RPMI7951 (cell line): ENCODE measurements at regions not wholly inside any gene's neighbourhood (a gene's known extent, or its start where the extent isn't known, plus 50 kb on each side); places are given as distances from the start of the nearest gene placed in this dataset.
A peak's percentile ranks its signal among the peaks of the same experiment; 100 is the strongest.

Experiments
- DNase-seq: peaks from one replicate; pipeline ENCODE4 v3.0.0-alpha.2; 2012; ENCODE audit warnings: low read depth

DNA sequence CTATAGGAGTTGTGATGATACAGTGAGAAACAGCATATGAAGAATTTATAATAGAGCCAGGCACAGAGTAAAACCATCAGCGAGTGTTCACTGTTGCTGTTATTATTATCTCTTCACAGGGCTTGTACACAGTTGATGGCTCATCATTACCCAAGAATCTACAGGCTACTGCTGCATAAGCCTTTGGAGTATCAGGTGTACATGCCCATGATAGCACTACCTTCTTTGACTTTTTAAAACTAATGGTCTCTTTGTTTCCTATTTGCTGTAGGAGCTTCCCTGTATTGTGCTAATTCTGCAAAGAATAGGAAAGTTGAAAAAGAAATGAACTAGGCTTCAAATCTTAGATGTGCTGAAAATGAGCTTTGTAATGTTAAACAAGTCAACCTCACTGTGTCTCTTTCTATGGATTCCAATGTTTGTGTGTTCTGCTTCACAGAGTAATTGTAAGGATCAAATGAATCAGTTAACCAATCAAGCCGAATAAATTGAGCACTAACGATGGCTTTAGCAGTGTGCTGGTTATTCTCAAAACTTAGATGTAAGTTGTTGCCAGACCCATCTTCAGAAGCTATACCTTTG, 138.8 kb downstream of the TUSC7 start:
- DNase-seq = no peak

DNA sequence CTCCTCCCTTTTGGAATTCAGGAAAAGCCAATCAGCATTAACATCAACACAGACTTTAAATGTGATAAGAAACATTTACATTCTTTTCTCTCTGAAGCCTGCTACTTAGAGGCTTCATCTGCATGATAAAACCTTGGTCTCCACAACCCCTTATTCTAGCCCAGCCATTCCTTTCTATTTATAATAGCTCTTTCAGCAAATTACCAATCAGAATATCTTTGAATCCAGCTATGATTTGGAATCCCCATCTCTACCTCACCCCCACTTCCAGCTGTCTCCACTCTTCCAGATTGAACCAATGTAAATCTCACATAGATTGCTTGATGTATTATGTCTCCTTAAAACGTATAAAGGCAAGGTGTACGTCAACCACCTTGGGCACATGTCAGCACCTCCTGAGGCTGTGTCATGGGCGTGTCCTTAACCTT, 139.7 kb downstream of the TUSC7 start:
- no peak for DNase-seq

DNA sequence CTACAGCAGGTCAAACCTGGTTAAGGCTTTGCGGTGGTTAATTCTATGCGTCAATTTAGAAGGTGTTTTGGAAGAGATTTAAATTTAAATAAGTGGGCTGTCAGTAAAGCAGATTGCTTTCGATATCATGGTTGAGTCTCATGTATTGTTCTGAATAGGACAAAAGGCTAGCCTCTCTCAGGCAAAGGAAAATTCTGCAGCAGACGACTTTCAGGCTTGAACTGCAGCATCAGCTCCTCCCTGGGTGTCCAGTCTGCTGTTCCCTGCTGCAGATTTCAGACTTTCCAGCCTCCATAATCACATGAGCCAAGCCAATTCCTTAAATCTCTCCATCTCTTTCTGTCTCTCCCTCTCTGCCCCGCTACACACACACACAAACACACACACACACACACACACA, 143.2 kb downstream of the TUSC7 start:
- no peak for DNase-seq

DNA sequence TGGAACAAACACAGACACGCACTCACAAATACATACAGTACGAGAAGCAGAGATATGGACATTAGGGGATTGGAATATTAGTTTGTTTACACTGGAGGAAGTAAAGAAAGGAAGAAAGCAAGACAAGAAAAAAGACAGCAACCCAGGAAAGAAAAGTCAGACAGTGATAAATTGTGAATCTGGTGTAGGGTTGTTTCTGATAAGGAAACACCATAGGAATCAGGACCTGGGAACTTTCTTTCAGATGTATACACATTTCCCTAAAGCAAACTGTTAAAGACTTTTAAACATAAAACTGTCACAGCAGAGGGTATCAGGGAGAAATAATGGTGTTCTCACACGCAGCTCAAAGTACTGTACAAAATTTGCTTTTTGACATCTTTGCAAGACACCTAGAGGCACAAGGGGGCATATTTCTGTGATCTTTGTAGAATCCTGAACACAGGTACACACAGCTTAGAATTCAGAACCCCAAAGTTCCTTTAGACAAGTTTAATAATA, 153.7 kb downstream of the TUSC7 start:
- DNase-seq = no peak

DNA sequence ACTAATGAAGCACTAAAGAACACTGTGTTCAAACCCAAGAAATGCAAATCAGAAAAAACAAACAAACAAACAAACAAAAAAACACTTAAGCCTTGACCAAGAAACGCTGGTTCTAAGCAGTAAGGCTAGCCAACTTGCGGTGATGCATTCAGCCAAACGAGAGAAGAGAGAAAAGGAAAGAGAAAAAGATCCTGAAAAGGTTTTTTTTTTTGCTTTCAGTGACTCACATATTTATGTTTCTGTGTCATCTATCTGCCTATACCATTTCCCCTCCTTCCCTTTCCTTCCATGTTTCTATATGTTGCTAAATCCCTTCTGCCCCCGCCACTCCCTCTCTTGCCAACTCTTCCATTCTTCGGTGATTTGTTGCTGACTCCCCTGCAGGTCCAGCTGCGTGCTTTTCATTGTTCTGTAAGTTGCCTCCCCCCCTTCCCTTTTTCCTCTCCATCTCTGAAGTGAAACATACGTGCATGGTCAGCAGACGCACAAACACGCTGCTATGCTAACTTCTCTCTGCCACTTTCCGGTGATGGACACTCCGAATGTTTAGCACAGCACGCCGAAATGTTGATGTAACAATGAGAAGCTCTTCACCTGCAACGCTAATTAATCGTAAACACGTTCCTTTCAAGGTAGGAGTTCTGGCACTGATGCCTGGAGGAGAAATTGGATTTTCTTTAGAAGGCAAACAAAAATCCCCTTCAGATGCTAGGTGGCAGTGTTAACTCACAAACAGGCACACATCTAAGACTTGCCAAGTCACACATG, 154.4 kb downstream of the TUSC7 start:
- DNase-seq = peak; percentile 6

DNA sequence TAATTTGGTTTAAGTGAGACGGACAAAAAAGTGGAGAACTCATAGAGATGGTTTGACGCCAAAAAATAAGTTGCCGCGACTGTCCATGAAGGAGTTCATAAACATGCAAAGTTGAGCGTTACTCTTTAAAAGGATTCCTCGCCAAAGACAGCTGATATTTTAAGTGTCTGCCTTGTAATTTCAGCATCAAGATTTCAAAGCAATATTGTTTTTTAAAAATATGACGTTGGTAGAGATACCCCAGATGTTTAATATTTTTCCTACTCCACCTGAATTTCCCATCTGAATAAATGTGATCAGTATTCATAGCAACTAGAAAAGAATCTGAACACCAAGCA, 155.0 kb downstream of the TUSC7 start:
- no peak for DNase-seq

DNA sequence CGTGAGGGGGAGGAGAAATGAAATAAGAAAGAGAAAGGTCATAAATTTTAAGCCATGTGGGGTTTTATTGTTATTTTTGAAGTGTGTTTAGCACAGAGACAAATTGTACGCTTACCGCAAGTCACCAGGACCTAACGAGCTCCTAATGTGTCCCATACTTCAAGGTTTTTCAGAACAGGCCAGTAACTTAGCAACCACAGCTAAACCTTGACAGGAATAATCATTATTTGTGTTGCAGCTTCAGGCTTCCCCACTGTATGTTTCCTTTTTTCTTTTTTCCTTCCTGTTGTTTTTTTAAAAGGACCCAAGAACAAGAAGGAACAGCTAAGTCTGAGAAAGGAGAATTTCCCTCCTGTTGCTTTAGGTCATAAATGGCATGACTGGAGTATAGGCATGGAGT, 160.8 kb downstream of the TUSC7 start:
- no peak for DNase-seq

DNA sequence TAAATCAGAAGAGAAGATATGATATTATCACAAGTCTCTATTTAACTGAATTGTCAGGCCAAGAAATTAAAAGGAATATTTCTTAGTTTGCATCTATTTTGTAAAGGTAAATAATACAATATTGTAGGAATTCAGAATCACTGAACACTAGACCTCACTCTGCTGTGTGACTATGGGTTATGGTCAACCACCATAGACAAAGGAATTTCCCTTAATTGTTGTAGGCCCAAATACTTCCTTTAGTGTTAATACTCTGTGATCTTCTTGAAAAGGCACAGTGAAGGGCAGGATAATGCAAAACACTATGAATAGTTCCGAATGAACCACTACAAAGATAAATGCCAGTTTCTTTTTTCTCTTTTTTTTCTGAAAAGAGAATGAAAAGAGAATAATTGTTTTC, 162.3 kb downstream of the TUSC7 start:
- DNase-seq = no peak

DNA sequence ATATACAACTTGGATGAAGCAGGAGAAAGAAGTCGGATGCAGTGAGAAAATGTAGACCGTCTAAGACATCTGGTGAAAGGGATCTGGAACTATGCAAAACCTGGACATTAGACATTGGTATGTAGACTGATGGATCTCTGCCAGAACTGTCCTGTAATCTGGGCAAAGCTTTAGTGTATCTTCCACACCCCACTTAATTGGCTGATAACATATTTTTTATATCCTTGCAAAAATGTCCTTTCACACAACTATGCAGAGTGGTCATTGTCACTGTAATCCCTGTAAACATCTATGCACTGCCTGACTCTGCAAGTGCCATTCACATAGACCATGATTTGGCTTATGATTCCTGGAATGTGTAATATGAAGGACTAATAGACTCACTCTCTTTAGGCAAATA, 163.1 kb downstream of the TUSC7 start:
- no peak for DNase-seq

DNA sequence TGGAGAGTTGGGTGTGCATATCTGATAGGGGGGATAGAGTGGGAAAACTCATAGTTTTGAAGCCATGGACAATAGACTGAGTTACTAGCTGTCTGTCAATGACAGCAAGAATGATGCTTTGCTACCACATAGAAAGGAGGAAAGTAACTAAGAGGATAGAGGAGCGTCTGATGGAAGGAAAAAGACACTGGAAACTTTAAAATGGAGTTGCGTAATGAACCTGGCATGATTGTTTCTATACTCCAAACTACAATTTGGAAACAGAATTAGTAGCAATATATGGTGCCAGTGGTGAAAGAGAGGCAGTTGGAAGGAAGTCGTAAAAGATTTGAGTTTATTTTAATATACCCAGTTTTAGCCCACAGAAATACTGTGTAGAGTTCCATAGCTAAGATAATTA, 163.6 kb downstream of the TUSC7 start:
- DNase-seq = no peak

DNA sequence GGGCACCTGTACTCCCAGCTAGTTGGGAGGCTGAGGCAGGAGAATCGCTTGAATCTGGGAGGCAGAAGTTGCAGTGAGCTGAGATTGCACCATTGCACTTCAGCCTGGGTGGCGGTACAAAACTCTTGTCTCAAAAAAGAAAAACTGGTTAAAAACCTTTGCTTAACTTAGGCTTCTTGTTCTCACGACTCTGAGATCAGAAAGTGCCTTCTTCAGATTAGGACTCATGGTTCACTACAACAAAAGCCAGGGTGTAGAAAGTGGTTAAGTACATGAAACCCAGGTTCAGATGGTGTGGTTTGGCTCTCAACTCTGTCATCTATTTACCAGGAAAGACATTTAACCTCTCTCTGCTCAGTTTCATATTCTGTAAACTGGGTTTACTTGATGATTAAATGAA, 168.4 kb downstream of the TUSC7 start:
- no peak for DNase-seq

DNA sequence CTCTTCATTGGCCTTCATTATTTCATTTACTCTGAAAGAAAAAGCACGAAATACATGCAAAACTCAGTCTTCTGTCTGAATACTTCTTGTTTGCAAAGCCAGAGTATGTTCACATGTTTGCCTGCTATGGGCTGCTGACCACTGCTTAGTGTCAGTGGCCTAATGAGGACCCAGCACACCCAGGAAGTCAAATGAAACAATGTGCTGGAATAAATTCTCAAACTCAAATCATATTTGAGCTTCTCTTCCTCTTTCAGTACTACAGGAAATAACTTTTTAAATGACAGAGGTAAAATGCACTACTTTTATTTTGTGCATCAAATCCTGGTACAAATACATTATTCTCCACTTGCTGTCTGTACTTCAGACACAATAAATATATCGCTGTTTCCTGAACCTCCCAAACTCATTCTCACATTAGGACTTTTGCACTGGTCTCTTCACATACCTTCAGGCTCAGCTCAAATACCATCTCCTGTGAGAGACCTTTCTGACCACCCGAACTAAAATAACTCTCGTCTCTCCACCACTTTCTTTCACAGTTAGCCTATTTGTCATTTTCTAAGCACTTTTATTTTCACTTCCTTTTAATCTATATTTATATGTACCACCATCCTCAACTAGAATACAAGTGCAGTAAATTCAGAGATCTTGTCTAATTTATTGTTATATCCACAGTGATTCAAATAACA, 176.8 kb downstream of the TUSC7 start:
- no peak for DNase-seq

DNA sequence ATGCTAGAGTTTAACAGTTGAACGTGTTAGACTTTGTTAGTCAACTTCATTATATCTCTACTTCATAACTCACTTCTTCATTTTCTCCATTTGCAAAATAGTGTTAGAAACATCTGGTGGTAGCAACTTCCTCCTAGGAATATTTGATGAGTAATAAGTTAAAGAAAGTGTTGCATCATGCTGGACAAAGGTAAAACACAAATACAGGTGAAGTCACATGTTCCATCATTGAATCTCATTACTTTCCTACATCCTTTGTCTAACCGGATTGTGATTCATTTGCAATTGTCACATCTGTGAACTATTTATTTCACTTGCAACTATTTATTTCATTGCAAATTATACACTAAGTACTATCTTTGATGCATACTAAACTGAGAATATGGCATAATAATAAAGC, 186.5 kb downstream of the TUSC7 start:
- DNase-seq = no peak

DNA sequence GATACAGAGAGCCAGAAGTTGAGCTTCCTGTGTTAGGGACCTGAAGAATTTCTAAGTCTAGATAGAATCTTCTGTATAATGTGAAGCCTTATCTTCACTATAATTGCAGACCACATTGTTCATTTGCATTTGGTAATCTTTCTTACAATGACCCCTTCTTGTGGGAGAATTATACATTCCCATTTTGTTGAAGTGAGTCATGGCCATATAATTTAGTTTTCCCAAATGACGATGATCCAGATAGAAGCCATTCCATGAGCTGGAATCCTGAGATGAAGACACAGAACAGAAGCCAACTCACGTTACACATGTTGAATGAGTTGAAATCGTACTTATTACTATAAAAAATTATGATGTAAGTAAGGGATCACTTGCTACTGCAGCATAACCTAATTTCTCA, 187.8 kb downstream of the TUSC7 start:
- peak; percentile 13 for DNase-seq

DNA sequence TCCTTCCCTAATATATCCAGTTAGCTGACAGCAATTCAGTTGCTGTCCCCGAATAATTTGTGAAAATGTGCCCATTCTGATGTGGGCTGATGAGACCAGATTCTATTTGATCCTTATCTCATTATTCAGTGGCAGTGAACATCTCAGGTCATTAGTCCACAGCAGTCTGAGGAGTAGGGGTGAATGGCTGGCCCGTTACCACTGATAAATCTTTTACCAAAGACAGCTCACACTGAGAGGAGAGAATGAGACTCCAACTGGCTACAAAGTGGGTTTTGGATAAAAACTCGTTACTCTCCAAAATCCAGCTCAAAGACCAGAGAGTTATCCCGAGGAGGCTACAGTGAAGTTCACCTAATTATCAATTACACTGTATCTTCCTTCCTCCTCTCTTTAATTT, 189.7 kb downstream of the TUSC7 start:
- no peak for DNase-seq

DNA sequence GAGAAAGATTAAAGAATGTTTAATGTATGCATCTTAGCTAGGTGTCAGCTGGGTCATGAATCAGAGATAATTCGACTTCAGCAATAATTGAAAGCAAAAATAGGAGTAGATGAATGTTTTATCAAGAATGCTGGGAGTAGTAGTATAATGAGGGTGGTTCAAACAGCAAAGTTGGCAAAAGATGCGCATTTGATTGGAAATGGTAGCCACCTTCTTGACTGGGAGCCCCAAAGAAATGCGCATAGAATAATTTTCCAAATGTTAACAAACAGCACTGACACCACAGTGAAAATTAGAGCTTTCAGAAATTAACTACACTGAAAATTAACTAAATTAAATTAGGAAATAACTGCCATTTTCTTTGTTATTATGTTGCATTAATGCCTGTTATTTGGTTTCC, 195.8 kb downstream of the TUSC7 start:
- DNase-seq = no peak

DNA sequence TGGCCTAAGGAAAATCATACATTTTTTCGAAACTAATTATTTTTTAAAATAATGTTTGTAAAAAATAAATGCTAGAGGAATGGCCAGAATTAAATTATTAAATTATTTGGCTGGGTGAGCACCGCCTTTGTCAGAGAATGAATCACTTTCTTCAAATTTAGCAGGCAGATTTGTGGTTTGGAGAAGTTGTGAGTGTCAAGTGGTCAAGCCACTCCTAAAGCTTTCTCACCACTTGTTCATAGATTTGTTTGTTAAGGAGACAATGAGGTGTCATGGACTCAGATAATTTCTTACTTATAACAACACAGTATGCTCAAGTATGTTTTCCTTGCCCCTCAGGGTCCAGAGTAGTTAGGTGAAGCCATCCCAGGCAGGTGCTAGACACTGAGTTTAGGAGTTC, 196.2 kb downstream of the TUSC7 start:
- no peak for DNase-seq

DNA sequence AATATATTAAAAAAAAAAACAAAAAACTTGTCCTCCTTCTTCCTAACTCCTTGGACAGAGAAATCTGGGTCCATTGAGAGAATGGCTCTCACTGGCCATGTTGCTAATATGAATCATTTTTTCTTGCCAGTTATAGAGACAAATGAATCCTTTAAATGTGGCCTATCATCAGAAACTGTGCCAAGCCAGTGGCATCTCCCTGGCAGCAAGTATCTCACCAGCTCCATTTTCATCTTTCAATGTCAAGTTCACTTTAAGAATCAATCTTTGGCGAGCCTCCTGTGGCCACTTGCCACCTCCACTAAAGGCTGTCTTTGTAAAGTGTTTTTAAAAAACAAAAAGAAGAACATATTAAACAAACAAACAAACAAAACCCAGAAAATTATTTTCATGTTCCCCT, 202.5 kb downstream of the TUSC7 start:
- DNase-seq = no peak

DNA sequence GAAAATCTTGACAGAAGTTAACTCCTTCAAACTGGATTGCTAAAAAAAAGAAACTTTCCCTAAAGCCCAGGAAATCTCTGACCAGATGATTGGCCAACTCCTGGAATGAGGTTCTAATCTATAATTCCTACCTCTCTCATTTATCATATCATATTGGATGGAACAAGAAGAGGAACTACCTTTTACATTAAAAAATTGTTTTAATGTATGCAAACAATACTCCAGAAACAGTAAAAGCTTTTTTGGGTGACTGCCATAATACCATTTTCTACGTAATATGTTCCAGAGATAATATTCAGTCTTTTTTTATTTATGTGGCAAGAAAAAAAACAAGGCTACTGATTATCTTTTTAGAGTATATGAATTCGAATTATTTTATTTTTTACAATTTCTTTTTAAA, 204.4 kb downstream of the TUSC7 start:
- DNase-seq = no peak

DNA sequence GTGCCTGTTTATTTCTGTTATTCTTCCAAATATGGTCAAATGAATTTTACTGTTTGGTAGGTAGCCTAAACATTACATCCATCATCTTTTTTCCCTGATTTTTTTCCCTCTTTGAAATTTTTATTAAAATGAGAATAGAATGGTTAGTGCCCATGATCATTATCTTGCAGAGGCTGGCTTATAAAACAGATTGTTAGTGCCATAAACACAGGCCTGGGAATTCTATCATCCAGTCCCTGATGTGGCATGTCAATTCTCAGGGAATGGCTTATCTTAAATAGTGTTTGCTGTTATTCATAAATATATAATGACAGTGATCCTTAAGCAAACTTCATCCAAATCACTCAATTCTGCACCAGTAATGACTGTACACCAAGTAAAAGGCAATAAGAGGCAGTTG, 207.3 kb downstream of the TUSC7 start:
- DNase-seq = no peak

DNA sequence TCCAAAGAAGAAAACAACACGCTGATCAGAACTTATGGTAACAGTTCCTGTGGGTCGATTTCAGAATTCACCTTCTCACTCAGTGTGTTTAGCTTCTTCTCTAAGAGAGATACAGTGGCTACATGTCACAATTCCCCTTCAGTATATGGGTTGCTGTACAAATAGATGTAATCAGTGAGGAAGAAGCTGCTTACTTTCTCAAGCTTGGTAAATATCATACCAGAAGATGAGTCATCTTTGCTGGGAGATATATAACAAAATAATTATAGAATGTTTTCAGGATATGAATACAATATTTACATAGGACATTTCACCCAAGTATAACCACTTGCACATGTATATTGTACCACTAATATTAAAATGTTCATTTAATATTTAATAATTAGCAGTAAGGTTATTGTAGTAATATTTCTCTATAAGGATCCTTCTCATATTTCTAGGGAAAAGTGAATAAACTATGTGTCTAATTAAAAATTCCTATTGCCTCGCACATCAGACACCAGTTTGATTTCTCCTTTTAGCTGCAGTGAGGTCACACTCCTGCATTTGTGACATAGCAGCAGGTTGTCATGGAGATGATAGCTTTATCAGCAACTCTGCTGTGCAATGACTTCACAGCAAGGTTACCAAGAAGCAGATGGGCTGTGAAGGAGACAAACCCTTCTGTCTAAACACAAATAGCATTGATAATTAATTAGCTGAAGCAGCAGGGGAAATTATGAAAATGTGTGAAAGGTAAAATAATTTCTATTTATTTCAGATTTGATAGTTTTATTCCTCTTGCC, 211.4 kb downstream of the TUSC7 start:
- DNase-seq = no peak

DNA sequence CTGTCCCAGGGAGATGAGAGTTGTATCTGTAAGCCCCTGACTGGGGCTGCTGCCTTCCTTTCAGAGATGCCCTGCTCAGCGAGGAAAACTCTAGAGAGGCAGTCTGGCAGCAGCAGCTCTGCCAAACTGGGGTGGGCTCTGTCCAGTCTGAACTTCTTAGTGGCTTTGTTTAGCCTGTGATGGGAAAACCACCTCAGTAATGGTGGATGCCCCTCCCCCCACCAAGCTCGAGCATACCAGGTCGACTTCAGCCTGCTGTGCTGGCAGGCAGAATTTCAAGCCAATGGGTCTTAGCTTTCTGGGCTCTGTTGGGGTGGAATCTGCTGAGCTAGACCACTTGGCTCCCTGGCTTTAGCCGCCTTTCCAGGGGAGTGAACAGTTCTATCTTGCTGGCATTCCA, 218.3 kb downstream of the TUSC7 start:
- DNase-seq = no peak
